ENCODE measurements at regions not wholly inside any gene's neighbourhood (a gene's known extent, or its start where the extent isn't known, plus 50 kb on each side); places are given as distances from the start of the nearest gene placed in this dataset.

DNA sequence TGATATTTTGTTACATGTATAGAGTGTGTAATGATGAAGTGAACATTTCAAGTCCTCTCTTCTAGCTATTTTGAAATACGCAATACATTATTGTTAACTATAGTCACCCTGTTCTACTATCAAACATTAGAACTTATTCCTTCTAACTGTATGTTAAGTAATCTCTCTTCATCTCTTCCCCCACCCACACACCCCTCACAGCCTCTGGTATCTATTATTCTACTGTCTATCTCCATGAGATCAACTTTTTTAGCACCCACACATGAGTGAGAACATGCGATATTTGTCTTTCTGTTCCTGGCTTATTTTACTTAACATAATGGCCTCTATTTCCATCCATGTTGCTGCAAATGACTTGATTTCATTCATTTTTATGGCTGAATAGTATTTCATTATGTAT, 57.7 kb upstream of the EGR2 start:
- no peak for DNase-seq (ENCODE audit: low spot score)

DNA sequence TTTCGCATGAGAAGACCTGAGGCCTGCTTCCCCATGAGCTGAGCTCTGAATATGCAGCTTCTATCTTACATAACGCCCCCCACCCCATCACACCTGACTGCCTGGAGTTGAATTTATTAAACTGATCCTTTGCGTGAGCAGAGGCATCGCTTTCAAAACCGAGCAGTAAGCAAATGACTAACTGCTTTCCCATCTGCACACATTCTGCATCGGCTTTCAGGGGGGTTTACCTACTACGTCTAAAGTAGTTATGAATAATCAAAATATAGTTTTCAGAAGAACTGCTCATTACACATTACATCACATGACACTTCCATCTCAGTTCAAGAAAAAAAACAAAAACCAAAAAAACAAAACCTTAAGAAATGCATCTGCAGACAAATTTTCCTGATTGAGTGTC, 54.7 kb upstream of the EGR2 start:
- DNase-seq (ENCODE audit: low spot score) = no peak

DNA sequence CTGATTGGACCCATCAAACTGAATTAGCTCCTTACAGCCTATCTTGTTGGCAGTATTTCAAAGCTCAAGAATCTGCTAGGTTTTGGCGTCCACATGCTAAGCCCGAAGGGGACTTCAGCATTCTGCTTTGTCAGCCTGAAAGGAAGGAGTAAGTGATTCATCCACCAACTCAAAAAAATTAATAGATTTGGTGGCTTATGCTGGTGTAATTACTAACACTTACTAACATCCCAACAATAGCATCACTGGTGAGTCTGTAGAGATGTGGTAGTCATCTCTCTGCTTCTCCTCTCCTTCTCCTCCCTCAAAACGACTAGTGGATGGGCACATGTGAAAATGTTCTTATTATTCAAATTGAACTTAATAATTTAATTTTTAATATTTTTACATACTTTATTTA, 53.8 kb upstream of the EGR2 start:
- DNase-seq (ENCODE audit: low spot score) = no peak

DNA sequence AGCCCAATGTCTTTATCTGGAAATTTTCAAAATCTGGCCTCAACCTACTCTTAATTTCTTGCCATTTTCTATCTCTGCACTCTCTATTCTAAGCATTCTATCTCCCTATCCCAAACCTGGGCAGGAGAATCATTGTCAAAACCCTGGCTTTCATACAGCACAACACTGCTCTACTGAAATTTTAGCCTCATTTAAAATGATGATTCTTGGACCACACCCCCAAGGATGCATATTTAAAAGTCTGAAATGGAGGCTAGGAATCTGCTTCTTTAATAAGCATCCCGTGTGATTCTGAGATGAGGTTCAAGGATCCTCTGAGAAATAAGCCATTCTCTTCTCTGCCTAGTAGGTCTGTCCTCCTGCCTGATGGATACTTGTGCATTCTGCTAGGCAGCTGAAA, 50.8 kb upstream of the EGR2 start:
- DNase-seq (ENCODE audit: low spot score) = no peak

DNA sequence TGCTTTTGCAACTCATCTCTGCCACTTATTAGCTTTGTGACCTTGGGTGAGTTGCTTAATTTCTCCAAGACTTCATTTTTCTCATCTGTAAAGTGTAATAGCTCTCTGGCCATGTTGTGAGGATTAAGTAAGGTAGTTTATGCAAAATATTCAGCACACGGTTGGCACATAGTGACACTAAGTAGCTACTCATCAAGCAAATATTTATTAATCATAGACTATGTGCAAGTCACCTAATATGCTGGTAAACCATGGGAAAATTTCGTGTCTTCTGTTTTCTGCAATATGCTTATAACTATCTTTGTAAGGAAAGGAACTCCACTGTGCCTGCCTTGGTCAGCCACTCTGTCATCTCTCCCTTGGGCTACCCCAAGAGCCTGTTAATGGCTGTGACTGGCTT, 50.3 kb upstream of the EGR2 start:
- DNase-seq (ENCODE audit: low spot score) = no peak

Data from umbilical cord (tissue), 1 donor.